ENCODE measurements at regions not wholly inside any gene's neighbourhood (a gene's known extent, or its start where the extent isn't known, plus 50 kb on each side); places are given as distances from the start of the nearest gene placed in this dataset.

DNA sequence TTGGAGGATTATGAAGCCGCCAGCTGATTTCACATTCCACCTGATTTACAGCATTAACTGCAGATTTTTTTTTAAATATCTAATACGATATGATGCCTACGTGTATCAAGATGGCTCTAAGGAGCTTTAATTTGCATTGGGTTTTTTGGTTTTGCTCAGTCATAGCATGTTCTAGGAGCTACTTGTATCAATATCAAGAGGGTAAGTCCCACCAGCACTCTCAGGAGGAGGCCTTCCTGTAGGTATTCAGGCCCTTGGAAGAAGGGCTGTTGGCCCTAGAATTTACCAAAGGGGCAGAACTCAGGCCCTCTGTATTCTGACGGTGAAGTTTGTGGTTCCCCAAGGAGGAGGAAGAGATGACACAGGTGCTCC, 97.2 kb upstream of the IPO5 start:
- CTCF ChIA-PET = interaction anchor here (0.6 to 3.4 kb wide), 52 partner anchors 10 to 986 kb away, joined by 3 to 27 read pairs (median 4); no protein-coding TSS in a partner anchor
- BruUV-seq (replicated peaks) = no TSS peak

DNA sequence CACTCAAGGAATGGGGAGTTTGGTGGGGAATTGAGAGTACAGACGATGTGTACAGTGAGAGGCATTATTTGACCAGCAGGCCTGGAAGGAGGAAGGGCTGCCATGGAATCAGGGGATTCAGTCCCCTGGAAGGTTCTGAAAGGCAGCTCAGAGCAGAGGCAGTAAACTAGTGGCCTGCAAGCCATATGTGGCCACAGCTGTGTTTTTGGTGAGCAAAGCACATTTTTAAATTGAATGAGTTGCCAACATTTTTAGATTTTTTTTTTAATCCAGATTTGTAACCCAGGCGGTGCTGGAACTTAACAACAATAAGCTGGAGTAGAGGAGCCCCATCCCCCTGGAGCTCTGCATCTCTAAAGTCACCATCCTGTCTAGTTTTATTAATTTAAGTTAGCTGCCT, 95.3 kb upstream of the IPO5 start:
- POLR2A ChIA-PET = interaction anchor here (1.2 kb wide), 1 partner anchor 129 kb away, joined by 4 read pairs; no protein-coding TSS in a partner anchor
- Mint-ChIP-seq H3K4me3 (ENCODE audit: unreplicated experiment) (no peak overlapping the region), H3K27me3 (ENCODE audit: insufficient read depth, unreplicated experiment) (no peaks in the 10 kb centered on the region), H3K4me1 (ENCODE audit: insufficient read depth, unreplicated experiment) (peaks cover 9% of the 10 kb centered on the region), H3K36me3 (ENCODE audit: insufficient read depth, unreplicated experiment) (no peaks in the 10 kb centered on the region), H3K27ac (ENCODE audit: low read depth, unreplicated experiment) (no peak overlapping the region), H3K9me3 (ENCODE audit: unreplicated experiment) (peaks cover 7% of the 10 kb centered on the region)
- no TSS peak for BruUV-seq (replicated peaks)
- intact Hi-C loops (cut with micrococcal nuclease) = loop anchor here (5.0 to 10.0 kb wide), 2 partner anchors 154 to 987 kb away; no protein-coding TSS in a partner anchor
- DNase-seq (ENCODE audit: unreplicated experiment) = no peak
- CTCF ChIA-PET = interaction anchor here (0.6 to 3.4 kb wide), 11 partner anchors 8 to 984 kb away, joined by 3 to 27 read pairs (median 3); no protein-coding TSS in a partner anchor
- TF ChIP-seq, protein P1, sequence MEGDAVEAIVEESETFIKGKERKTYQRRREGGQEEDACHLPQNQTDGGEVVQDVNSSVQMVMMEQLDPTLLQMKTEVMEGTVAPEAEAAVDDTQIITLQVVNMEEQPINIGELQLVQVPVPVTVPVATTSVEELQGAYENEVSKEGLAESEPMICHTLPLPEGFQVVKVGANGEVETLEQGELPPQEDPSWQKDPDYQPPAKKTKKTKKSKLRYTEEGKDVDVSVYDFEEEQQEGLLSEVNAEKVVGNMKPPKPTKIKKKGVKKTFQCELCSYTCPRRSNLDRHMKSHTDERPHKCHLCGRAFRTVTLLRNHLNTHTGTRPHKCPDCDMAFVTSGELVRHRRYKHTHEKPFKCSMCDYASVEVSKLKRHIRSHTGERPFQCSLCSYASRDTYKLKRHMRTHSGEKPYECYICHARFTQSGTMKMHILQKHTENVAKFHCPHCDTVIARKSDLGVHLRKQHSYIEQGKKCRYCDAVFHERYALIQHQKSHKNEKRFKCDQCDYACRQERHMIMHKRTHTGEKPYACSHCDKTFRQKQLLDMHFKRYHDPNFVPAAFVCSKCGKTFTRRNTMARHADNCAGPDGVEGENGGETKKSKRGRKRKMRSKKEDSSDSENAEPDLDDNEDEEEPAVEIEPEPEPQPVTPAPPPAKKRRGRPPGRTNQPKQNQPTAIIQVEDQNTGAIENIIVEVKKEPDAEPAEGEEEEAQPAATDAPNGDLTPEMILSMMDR (IDR thresholded peaks at IDR 0.05; ENCODE audit: unreplicated experiment) = no peak

More for the DNA sequence above, 97.2 kb upstream of the IPO5 start:
- H3K36me3 Mint-ChIP-seq (ENCODE audit: insufficient read depth, unreplicated experiment) = no peaks in the 10 kb centered on the region
- no peaks in the 10 kb centered on the region for H3K27me3 Mint-ChIP-seq (ENCODE audit: insufficient read depth, unreplicated experiment)
- no peak overlapping the region for H3K27ac Mint-ChIP-seq (ENCODE audit: low read depth, unreplicated experiment)
- H3K4me3 Mint-ChIP-seq (ENCODE audit: unreplicated experiment) = no peak overlapping the region
- H3K9me3 Mint-ChIP-seq (ENCODE audit: unreplicated experiment) = peaks cover 9% of the 10 kb centered on the region
- POLR2A ChIA-PET = interaction anchor here (0.7 to 1.4 kb wide), 4 partner anchors 123 to 797 kb away, joined by 3 to 4 read pairs (median 3); no protein-coding TSS in a partner anchor
- TF ChIP-seq, protein P1 (IDR thresholded peaks at IDR 0.05; ENCODE audit: unreplicated experiment) = no peak
- intact Hi-C loops (cut with micrococcal nuclease) = loop anchor here (2.0 to 10.0 kb wide), 3 partner anchors 156 to 989 kb away; partner anchors contain the start of gene FARP1
- peaks cover 9% of the 10 kb centered on the region for H3K4me1 Mint-ChIP-seq (ENCODE audit: insufficient read depth, unreplicated experiment)
- DNase-seq (ENCODE audit: unreplicated experiment) = no peak

DNA sequence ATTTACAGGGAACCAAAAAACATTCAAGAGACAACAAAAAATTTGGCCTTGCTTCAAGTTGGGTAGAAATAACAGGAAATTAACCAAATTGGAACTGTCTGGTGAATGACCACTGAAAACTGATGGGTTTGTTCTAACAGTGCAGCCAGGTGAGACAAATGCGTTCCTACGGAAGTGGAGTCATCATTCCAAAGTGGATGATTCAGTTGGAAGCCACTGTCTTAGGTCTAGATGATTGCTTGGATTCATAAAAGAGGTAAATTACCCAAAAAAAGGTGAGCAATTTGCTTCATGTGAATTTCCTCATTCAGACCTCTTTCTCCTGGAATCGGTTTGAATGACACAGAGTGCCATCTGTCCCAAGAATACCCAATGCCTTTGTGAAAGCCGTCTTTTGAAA, 87.1 kb upstream of the IPO5 start:
- intact Hi-C loops (cut with micrococcal nuclease) = no loop called here
- DNase-seq (ENCODE audit: unreplicated experiment) = peak; percentile 8
- Mint-ChIP-seq H3K4me1 (ENCODE audit: insufficient read depth, unreplicated experiment) (no peaks in the 10 kb centered on the region), H3K36me3 (ENCODE audit: insufficient read depth, unreplicated experiment) (no peaks in the 10 kb centered on the region), H3K4me3 (ENCODE audit: unreplicated experiment) (no peak overlapping the region), H3K27me3 (ENCODE audit: insufficient read depth, unreplicated experiment) (no peaks in the 10 kb centered on the region), H3K9me3 (ENCODE audit: unreplicated experiment) (peaks cover 16% of the 10 kb centered on the region), H3K27ac (ENCODE audit: low read depth, unreplicated experiment) (no peak overlapping the region)
- ChIA-PET POLR2A (no interaction called here), CTCF (interaction anchor here (0.6 to 3.7 kb wide), 3 partner anchors 10 to 260 kb away, joined by 3 to 27 read pairs (median 3); no protein-coding TSS in a partner anchor)
- no TSS peak for BruUV-seq (replicated peaks)
- TF ChIP-seq, protein P1 (IDR thresholded peaks at IDR 0.05; ENCODE audit: unreplicated experiment) = no peak

DNA sequence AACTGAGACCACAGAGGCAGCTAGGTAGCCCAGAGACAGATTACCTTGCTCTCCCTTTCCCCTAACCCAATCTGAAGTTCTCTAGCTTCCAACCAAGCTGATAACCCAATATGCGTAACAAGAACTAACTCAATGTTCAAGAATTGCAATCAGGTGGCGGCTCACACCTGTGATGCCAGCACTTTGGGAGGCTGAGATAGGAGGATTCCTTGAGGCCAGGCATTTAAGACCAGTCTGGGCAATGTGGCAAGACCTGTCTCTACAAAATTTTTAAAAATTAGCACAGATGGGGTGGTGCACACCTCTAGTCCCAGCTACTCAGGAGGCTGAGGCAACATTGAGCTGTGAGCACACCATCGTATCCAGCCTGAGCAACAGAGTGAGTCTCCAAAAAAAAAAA, 86.7 kb upstream of the IPO5 start:
- ChIA-PET POLR2A (no interaction called here), CTCF (interaction anchor here (0.6 to 3.7 kb wide), 3 partner anchors 10 to 260 kb away, joined by 3 to 27 read pairs (median 3); no protein-coding TSS in a partner anchor)
- TF ChIP-seq, protein P1 (IDR thresholded peaks at IDR 0.05; ENCODE audit: unreplicated experiment) = no peak
- Mint-ChIP-seq H3K4me1 (ENCODE audit: insufficient read depth, unreplicated experiment) (no peaks in the 10 kb centered on the region), H3K9me3 (ENCODE audit: unreplicated experiment) (peaks cover 16% of the 10 kb centered on the region), H3K27me3 (ENCODE audit: insufficient read depth, unreplicated experiment) (no peaks in the 10 kb centered on the region), H3K4me3 (ENCODE audit: unreplicated experiment) (no peak overlapping the region), H3K27ac (ENCODE audit: low read depth, unreplicated experiment) (no peak overlapping the region), H3K36me3 (ENCODE audit: insufficient read depth, unreplicated experiment) (no peaks in the 10 kb centered on the region)
- no peak for DNase-seq (ENCODE audit: unreplicated experiment)
- BruUV-seq (replicated peaks) = no TSS peak
- intact Hi-C loops (cut with micrococcal nuclease) = no loop called here
